ENCODE measurements at regions not wholly inside any gene's neighbourhood (a gene's known extent, or its start where the extent isn't known, plus 50 kb on each side); places are given as distances from the start of the nearest gene placed in this dataset.

DNA sequence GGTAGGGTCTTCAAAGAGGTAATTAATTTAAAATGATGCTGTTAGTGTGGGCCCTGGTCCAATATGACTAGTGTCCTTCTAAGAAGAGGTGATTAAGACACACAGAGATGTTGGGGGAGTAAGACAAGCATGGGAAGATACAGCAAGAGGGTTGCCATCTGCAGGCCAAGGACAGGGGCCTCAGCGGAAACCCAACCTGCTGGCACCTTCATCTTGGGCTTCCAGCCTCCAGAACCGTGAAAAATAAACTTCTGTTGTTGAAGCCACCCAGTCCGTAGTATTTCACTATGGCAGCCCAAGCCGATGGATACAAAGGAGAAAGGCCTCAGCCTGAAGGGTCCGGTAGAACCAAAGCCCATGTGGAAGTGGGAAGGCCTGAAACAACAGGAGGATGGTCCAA, 161.7 kb upstream of the UBE2E1 start:
- ATAC-seq (no peak), DNase-seq (no peak)
- H3K4me3 ChIP-seq, result no peak overlapping the region
- no peaks in the 10 kb centered on the region for H3K9me3 ChIP-seq
- no peaks in the 10 kb centered on the region for H3K4me1 ChIP-seq
- intact Hi-C loops (cut with DNase I), result no loop called here
- TF ChIP-seq, protein P1, sequence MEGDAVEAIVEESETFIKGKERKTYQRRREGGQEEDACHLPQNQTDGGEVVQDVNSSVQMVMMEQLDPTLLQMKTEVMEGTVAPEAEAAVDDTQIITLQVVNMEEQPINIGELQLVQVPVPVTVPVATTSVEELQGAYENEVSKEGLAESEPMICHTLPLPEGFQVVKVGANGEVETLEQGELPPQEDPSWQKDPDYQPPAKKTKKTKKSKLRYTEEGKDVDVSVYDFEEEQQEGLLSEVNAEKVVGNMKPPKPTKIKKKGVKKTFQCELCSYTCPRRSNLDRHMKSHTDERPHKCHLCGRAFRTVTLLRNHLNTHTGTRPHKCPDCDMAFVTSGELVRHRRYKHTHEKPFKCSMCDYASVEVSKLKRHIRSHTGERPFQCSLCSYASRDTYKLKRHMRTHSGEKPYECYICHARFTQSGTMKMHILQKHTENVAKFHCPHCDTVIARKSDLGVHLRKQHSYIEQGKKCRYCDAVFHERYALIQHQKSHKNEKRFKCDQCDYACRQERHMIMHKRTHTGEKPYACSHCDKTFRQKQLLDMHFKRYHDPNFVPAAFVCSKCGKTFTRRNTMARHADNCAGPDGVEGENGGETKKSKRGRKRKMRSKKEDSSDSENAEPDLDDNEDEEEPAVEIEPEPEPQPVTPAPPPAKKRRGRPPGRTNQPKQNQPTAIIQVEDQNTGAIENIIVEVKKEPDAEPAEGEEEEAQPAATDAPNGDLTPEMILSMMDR (IDR thresholded peaks at IDR 0.05), result no peak
- H3K27ac ChIP-seq, result no peak overlapping the region
- no peaks in the 10 kb centered on the region for H3K36me3 ChIP-seq
- no peaks in the 10 kb centered on the region for H3K27me3 ChIP-seq

DNA sequence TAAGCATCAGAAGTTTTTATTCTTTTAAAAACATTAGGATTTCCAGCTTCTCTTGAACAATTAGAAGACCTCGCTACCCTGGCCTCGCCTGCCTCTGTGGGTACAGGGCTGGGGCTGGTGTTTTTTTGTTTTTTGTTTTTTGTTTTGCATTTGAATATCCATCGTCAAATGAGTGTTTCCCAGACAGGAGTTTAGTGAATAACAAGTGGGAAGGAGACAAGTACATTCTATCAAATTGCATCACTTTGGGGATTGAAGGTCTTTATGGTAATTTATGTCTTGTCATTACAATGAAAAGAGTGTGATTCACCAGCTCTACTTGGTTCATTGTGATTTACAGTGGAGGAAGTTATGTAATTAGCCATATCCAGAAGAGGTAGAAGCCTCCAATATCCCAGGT, 161.1 kb upstream of the UBE2E1 start:
- DNase-seq (no peak), ATAC-seq (no peak)
- no peaks in the 10 kb centered on the region for H3K9me3 ChIP-seq
- H3K4me1 ChIP-seq, result no peaks in the 10 kb centered on the region
- H3K27me3 ChIP-seq, result no peaks in the 10 kb centered on the region
- no peaks in the 10 kb centered on the region for H3K36me3 ChIP-seq
- intact Hi-C loops (cut with DNase I), result no loop called here
- H3K27ac ChIP-seq, result no peak overlapping the region
- no peak overlapping the region for H3K4me3 ChIP-seq
- TF ChIP-seq, protein P1 (IDR thresholded peaks at IDR 0.05), result no peak

DNA sequence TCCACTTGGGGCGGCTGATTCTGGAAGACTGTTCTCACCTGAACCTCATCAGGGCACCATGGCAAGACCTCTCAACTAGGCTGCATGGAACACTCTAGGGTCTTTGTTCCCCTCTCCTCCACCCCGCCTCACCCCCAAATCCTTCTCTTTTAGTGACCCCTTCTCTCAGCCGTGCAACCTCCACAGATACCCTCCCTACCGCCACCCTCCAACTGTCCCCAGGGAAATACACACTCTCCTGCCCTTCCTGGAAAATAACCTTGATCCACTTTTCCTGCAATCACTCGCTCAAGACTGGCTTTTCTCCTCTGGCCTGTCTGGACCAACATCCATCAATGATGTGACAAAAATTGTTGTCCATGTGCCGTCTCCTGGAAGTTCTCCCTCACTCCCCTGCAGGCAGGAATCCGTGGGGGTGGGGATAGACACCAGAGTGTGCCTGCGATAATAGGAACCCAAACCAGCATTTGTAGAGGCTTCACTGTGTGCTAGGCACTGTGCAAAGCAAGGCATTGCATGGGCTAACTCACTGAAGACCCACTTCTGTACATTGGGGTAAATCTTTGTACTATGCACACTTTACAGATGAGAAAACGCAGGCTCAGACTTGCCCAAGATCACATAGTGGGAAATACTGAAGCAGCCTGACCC, 160.1 kb upstream of the UBE2E1 start:
- Histone ChIP-seq H3K9me3 (no peaks in the 10 kb centered on the region), H3K36me3 (no peaks in the 10 kb centered on the region), H3K27ac (no peak overlapping the region), H3K4me1 (no peaks in the 10 kb centered on the region), H3K27me3 (no peaks in the 10 kb centered on the region), H3K4me3 (no peak overlapping the region)
- DNase-seq, result no peak
- ATAC-seq, result no peak
- TF ChIP-seq, protein P1 (IDR thresholded peaks at IDR 0.05), result no peak
- intact Hi-C loops (cut with DNase I), result no loop called here

DNA sequence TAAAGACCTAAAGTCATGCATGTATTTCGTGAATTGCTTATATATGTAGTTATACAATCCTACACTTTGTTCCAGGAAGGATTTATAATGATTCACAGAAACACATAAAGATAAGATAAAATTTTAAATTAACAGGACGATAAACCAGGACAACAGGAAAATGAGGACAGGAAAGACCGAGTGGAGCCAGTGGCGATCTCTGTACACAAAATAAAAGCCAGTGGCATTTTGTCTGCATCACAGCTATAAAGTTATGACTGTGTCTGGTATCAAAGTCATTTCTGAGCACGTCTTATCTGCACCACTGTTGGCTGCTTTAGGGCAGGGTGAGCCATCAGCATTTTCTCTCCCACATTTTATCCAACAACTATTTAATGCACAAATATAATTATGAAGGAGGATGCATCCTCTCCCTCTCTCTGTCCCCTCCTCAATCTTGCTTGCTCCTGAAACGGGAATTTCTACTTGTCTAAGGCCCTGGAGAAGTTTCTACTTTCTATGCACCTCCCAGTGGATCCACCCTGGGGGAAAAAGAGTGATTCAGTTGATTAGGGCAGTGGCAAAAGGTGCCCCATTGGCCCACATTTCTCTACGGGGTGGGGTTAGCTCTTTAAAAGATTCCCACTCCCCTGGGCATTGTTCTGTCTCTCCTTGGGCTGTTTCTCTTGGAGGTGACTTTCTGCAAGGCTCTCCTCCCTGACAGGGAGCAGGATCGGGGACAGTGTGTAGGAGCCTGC, 159.4 kb upstream of the UBE2E1 start:
- TF ChIP-seq, protein P1 (IDR thresholded peaks at IDR 0.05), result no peak
- H3K9me3 ChIP-seq, result no peaks in the 10 kb centered on the region
- H3K27me3 ChIP-seq, result no peaks in the 10 kb centered on the region
- no peaks in the 10 kb centered on the region for H3K36me3 ChIP-seq
- no peak for DNase-seq
- H3K27ac ChIP-seq, result no peak overlapping the region
- intact Hi-C loops (cut with DNase I), result no loop called here
- H3K4me1 ChIP-seq, result no peaks in the 10 kb centered on the region
- no peak overlapping the region for H3K4me3 ChIP-seq
- ATAC-seq, result no peak

DNA sequence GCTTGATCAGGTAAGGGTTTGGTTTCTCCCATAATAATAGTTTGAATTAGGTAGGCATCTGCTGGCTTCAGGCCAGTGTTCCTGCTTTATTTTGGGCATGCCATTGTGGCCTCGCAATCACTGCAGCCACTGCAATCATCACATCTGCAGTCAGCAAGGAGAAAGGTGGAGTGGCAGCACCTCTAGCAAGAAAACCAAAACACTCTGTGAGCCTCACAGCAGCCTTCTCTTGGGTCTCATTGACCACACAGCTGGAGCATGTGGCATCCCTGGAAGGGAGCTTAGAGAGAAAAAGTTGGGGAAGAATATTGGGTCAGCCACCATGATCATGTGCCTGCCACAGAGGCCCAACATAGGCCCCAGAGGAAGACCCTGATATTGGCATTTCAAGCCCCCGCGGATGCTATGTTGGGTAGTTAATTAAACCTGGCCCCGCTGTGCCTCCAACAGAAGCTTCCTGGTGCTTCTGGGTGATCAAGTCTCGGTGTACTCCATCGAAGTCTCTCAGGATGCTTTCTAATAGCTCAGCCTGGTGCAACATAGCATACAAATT, 158.0 kb upstream of the UBE2E1 start:
- TF ChIP-seq, protein P1 (IDR thresholded peaks at IDR 0.05), result no peak
- H3K9me3 ChIP-seq, result no peaks in the 10 kb centered on the region
- ATAC-seq, result no peak
- H3K36me3 ChIP-seq, result no peaks in the 10 kb centered on the region
- H3K27ac ChIP-seq, result no peak overlapping the region
- H3K27me3 ChIP-seq, result no peaks in the 10 kb centered on the region
- H3K4me3 ChIP-seq, result no peak overlapping the region
- intact Hi-C loops (cut with DNase I), result no loop called here
- no peaks in the 10 kb centered on the region for H3K4me1 ChIP-seq
- no peak for DNase-seq
